ENCODE measurements at regions not wholly inside any gene's neighbourhood (a gene's known extent, or its start where the extent isn't known, plus 50 kb on each side); places are given as distances from the start of the nearest gene placed in this dataset.
"Not testable (repeated sequence)": the region's sequence is repeated elsewhere in the genome, so short reads cannot be mapped to it uniquely, and the experiment has no call there.

DNA sequence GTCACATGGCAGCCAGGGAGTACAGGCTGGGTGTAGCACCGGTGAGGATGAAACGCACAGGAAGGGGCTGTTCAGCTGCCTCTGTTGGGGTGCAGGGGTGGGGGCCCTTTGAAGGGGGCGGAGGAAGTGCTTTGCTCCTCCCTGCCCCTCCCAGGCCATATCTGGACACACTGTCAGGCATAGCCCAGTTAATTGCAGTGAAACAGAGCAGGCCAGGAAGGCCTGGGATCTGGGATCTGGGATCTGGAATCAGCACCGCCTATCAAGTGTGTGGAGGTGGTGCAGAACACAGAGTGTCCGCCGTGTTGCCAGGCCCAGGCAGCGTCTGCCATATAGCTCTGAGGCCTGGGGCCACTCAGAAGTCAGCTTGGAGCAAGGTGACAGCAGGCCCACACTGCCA is 85.5 kb upstream of the EPCAM start:
- Histone ChIP-seq H3K9me3 (no peaks in the 10 kb centered on the region), H3K27me3 (no peaks in the 10 kb centered on the region), H3K36me3 (no peaks in the 10 kb centered on the region), H3K4me3 (no peak overlapping the region), H3K4me1 (no peaks in the 10 kb centered on the region), H3K27ac (no peak overlapping the region)
- intact Hi-C loops (cut with DNase I): no loop called here
- TF ChIP-seq, protein P1, sequence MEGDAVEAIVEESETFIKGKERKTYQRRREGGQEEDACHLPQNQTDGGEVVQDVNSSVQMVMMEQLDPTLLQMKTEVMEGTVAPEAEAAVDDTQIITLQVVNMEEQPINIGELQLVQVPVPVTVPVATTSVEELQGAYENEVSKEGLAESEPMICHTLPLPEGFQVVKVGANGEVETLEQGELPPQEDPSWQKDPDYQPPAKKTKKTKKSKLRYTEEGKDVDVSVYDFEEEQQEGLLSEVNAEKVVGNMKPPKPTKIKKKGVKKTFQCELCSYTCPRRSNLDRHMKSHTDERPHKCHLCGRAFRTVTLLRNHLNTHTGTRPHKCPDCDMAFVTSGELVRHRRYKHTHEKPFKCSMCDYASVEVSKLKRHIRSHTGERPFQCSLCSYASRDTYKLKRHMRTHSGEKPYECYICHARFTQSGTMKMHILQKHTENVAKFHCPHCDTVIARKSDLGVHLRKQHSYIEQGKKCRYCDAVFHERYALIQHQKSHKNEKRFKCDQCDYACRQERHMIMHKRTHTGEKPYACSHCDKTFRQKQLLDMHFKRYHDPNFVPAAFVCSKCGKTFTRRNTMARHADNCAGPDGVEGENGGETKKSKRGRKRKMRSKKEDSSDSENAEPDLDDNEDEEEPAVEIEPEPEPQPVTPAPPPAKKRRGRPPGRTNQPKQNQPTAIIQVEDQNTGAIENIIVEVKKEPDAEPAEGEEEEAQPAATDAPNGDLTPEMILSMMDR (IDR thresholded peaks at IDR 0.05): no peak
- WGBS, 2 donors: 80 to 85% methylated on average over 7 of the region's 7 CpGs
- ATAC-seq (peak in 5 of 8 donors; percentile 25 to 73 (median 53)), DNase-seq (no peak)

DNA sequence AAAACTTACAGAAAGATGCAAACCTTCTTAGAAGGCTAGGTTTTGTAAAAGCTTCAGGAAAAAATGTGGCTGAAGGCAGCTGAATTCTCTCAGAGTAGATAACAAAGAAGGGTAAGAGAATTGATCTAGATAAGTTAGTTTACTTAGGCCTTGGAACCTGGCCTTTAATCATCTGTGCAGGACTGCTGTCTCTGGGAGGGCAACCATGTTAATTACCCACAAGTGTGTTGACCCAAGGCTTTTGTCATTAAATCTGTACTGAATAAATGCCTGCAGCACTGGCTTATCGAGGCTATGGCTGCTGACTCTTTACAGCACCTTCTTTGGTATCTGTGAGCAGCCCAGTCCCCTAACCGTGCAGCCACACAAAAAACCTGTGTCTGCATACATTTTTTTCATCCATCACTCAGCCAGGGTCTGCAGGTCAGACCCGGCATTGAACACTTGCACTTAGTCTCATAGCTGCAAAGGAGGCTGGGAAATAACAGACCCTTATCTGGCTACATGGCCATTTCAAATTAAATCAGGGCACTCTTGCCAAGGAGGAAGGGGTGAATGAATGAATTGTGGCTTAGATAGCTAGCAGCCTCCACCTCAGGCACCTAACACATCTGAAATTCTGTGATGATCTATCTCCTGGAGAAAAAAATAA is 86.4 kb upstream of the EPCAM start:
- H3K27me3 ChIP-seq: no peaks in the 10 kb centered on the region
- H3K36me3 ChIP-seq: no peaks in the 10 kb centered on the region
- 95 to 98% methylated on average over 3 of the region's 3 CpGs for WGBS, 2 donors
- H3K27ac ChIP-seq: no peak overlapping the region
- no peaks in the 10 kb centered on the region for H3K4me1 ChIP-seq
- TF ChIP-seq, protein P1 (IDR thresholded peaks at IDR 0.05): no peak
- DNase-seq: no peak
- no peak for ATAC-seq
- intact Hi-C loops (cut with DNase I): no loop called here
- no peaks in the 10 kb centered on the region for H3K9me3 ChIP-seq
- no peak overlapping the region for H3K4me3 ChIP-seq

GRCh38 chr2:47279525-47279924 is 89.6 kb upstream of the EPCAM start:
- not testable (repeated sequence) for H3K27me3 ChIP-seq, H3K36me3 ChIP-seq, H3K27ac ChIP-seq, H3K4me3 ChIP-seq, ATAC-seq, H3K9me3 ChIP-seq, DNase-seq
- peaks cover 0 to 11% (median 6%) of the 10 kb centered on the region in 9 donors for H3K4me1 ChIP-seq
- WGBS, 2 donors: 95 to 98% methylated on average over 4 of the region's 4 CpGs
- intact Hi-C loops (cut with DNase I): loop anchor here in 1 of 10 donors (10.0 kb wide), 1 partner anchor 195 kb away; no protein-coding TSS in a partner anchor

- H3K4me1 ChIP-seq: peaks cover 3 to 27% (median 17%) of the 10 kb centered on the region in 9 donors
- no peaks in the 10 kb centered on the region for H3K9me3 ChIP-seq
- H3K4me3 ChIP-seq: no peak overlapping the region
- H3K27ac ChIP-seq: no peak overlapping the region
- TF ChIP-seq, protein P1 (IDR thresholded peaks at IDR 0.05): no peak
- DNase-seq (no peak), ATAC-seq (no peak)
- no peaks in the 10 kb centered on the region for H3K27me3 ChIP-seq
- intact Hi-C loops (cut with DNase I): loop anchor here in 1 of 10 donors (10.0 kb wide), 1 partner anchor 193 kb away; no protein-coding TSS in a partner anchor
- 90 to 97% methylated on average over 1 of the region's 1 CpG for WGBS, 2 donors
- no peaks in the 10 kb centered on the region for H3K36me3 ChIP-seq
Measured at GRCh38 chr2:47277987-47278386, 91.1 kb upstream of the EPCAM start.

GRCh38 chr2:47277187-47277586 is 91.9 kb upstream of the EPCAM start:
- Histone ChIP-seq H3K27me3 (no peaks in the 10 kb centered on the region), H3K4me3 (no peak overlapping the region), H3K9me3 (no peaks in the 10 kb centered on the region), H3K27ac (no peak overlapping the region), H3K36me3 (no peaks in the 10 kb centered on the region), H3K4me1 (peaks cover 3 to 35% (median 25%) of the 10 kb centered on the region in 9 donors)
- ATAC-seq (no peak), DNase-seq (no peak)
- TF ChIP-seq, protein P1 (IDR thresholded peaks at IDR 0.05): no peak
- intact Hi-C loops (cut with DNase I): loop anchor here in 1 of 10 donors (10.0 kb wide), 1 partner anchor 192 kb away; no protein-coding TSS in a partner anchor

Measured in heart right ventricle (tissue), 16 donors.